H9 (cell line): ENCODE measurements at regions not wholly inside any gene's neighbourhood (a gene's known extent, or its start where the extent isn't known, plus 50 kb on each side); places are given as distances from the start of the nearest gene placed in this dataset.

ENCODE experiments used
- DNase-seq: peaks from one replicate; pipeline ENCODE4 v3.0.0-alpha.2; 2017
- H2AFZ ChIP-seq: one replicate; pipeline ENCODE4 v1.6.1; 2013; ENCODE audit warnings: mild to moderate bottlenecking, low read length, control low read depth, moderate library complexity
- H2AK5ac ChIP-seq: 2 replicates; pipeline ENCODE4 v1.6.1; 2013; ENCODE audit warnings: low read length, control low read depth, mixed read lengths; ENCODE audit not compliant: insufficient read length
- H2BK120ac ChIP-seq: one replicate; pipeline ENCODE4 v1.6.1; 2013; ENCODE audit warnings: low read depth, mild to moderate bottlenecking, low read length, control low read depth, inconsistent platforms; ENCODE audit not compliant: poor library complexity, severe bottlenecking
- H2BK12ac ChIP-seq: 2 replicates; pipeline ENCODE4 v1.6.1; 2013; ENCODE audit warnings: low read length, control low read depth, mixed read lengths, low read depth; ENCODE audit not compliant: insufficient read length
- H2BK15ac ChIP-seq: 2 replicates; pipeline ENCODE4 v1.6.1; 2013; ENCODE audit warnings: low read depth, low read length, control low read depth
- H2BK20ac ChIP-seq: one replicate; pipeline ENCODE4 v1.6.1; 2013; ENCODE audit warnings: low read depth, mild to moderate bottlenecking, low read length, control low read depth, inconsistent platforms; ENCODE audit not compliant: poor library complexity, severe bottlenecking
- H2BK5ac ChIP-seq: 2 replicates; pipeline ENCODE4 v1.6.1; 2013; ENCODE audit warnings: low read length, control low read depth, mixed read lengths; ENCODE audit not compliant: insufficient read length
- H3K14ac ChIP-seq: 2 replicates; pipeline ENCODE4 v1.6.1; 2013; ENCODE audit warnings: low read length, control low read depth; ENCODE audit not compliant: insufficient read depth
- H3K18ac ChIP-seq: 2 replicates; pipeline ENCODE4 v1.6.1; 2013; ENCODE audit warnings: low read depth, mild to moderate bottlenecking, mixed read lengths, low read length, control low read depth; ENCODE audit not compliant: insufficient read length
- H3K23ac ChIP-seq: 2 replicates; pipeline ENCODE4 v1.6.1; 2013; ENCODE audit warnings: low read length, control low read depth, mixed read lengths, low read depth; ENCODE audit not compliant: insufficient read length
- H3K23me2 ChIP-seq: 2 replicates; pipeline ENCODE4 v1.6.1; 2013; ENCODE audit warnings: low read depth, mild to moderate bottlenecking, mixed read lengths, low read length, control low read depth; ENCODE audit not compliant: insufficient read length, poor library complexity, severe bottlenecking
- H3K27ac ChIP-seq: 2 replicates; pipeline ENCODE4 v1.5.1; 2013; ENCODE audit warnings: low read length, control low read depth, mixed read lengths, low read depth; ENCODE audit not compliant: insufficient read length
- H3K27me3 ChIP-seq: 2 replicates; pipeline ENCODE4 v1.6.1; 2013; ENCODE audit warnings: low read length, control low read depth, inconsistent platforms; ENCODE audit not compliant: insufficient read depth
- H3K4ac ChIP-seq: 2 replicates; pipeline ENCODE4 v1.6.1; 2013; ENCODE audit warnings: low read depth, mild to moderate bottlenecking, control low read depth, inconsistent platforms, low read length, moderate library complexity
- H3K4me1 ChIP-seq: 2 replicates; pipeline ENCODE4 v1.6.1; 2013; ENCODE audit warnings: low read length, control low read depth, inconsistent platforms; ENCODE audit not compliant: insufficient read depth
- H3K4me2 ChIP-seq: 2 replicates; pipeline ENCODE4 v1.6.1; 2013; ENCODE audit warnings: low read length, control low read depth, mixed read lengths; ENCODE audit not compliant: insufficient read length, insufficient read depth
- H3K56ac ChIP-seq: 2 replicates; pipeline ENCODE4 v1.6.1; 2013; ENCODE audit warnings: low read depth, mild to moderate bottlenecking, mixed read lengths, low read length, control low read depth; ENCODE audit not compliant: insufficient read length
- H3K79me1 ChIP-seq: 2 replicates; pipeline ENCODE4 v1.6.1; 2013; ENCODE audit warnings: low read depth, mild to moderate bottlenecking, moderate library complexity, low read length, control low read depth, inconsistent platforms; ENCODE audit not compliant: insufficient read depth, poor library complexity, severe bottlenecking
- H3K79me2 ChIP-seq: 2 replicates; pipeline ENCODE4 v1.6.1; 2013; ENCODE audit warnings: low read length, control low read depth, inconsistent platforms; ENCODE audit not compliant: insufficient read depth
- H3K9ac ChIP-seq: 2 replicates; pipeline ENCODE4 v1.6.1; 2013; ENCODE audit warnings: low read length, control low read depth, mixed read lengths; ENCODE audit not compliant: insufficient read length; ENCODE audit errors: extremely low read depth
- H3K9me3 ChIP-seq: one replicate; pipeline ENCODE4 v1.6.1; 2013; ENCODE audit warnings: low read depth, low read length, inconsistent platforms; ENCODE audit not compliant: control insufficient read depth
- H3T11ph ChIP-seq: one replicate; pipeline ENCODE4 v1.6.1; 2013; ENCODE audit warnings: mild to moderate bottlenecking, low read length, control low read depth, inconsistent platforms
- H4K20me1 ChIP-seq: one replicate; pipeline ENCODE4 v1.6.1; 2013; ENCODE audit not compliant: control insufficient read depth, insufficient read length, insufficient read depth
- H4K5ac ChIP-seq: 2 replicates; pipeline ENCODE4 v1.6.1; 2013; ENCODE audit warnings: low read depth, mild to moderate bottlenecking, mixed read lengths, low read length, control low read depth; ENCODE audit not compliant: insufficient read length
- H4K8ac ChIP-seq: replicated peaks from 2 replicates; pipeline ENCODE4 v1.6.1; 2013; ENCODE audit warnings: low read length, control low read depth, mixed read lengths, low read depth; ENCODE audit not compliant: insufficient read length
- H4K91ac ChIP-seq: 2 replicates; pipeline ENCODE4 v1.6.1; 2013; ENCODE audit warnings: low read depth, mild to moderate bottlenecking, moderate library complexity, mixed read lengths, low read length, control low read depth; ENCODE audit not compliant: insufficient read length
- H3K27ac Mint-ChIP-seq, 3 experiments: 2 replicates in 2 of 3; 3 replicates in 1 of 3; pipeline ENCODE4 v1.8.0; 2020 to 2021; ENCODE audit warnings: mixed read lengths in 3 of 3, mild to moderate bottlenecking in 1 of 3, moderate library complexity in 1 of 3
- H3K27me3 Mint-ChIP-seq: 2 replicates; pipeline ENCODE4 v1.8.0; 2021; ENCODE audit warnings: low read depth, mild to moderate bottlenecking, moderate library complexity, mixed read lengths
- H3K36me3 Mint-ChIP-seq, 3 experiments: 2 replicates in 2 of 3; 3 replicates in 1 of 3; pipeline ENCODE4 v1.8.0; 2020 to 2021; ENCODE audit warnings: low read depth in 3 of 3, mixed read lengths in 3 of 3; ENCODE audit not compliant: insufficient read depth in 1 of 3
- H3K4me1 Mint-ChIP-seq, 2 experiments: 2 replicates each; pipeline ENCODE4 v1.8.0; 2020; ENCODE audit warnings: mixed read lengths in 2 of 2
- H3K4me3 Mint-ChIP-seq, 2 experiments: 2 replicates in 1 of 2; 3 replicates in 1 of 2; pipeline ENCODE4 v1.8.0; 2020 to 2021; ENCODE audit warnings: mild to moderate bottlenecking in 2 of 2, mixed read lengths in 2 of 2, moderate library complexity in 1 of 2
- H3K9me3 Mint-ChIP-seq, 2 experiments: 2 replicates in 1 of 2; 3 replicates in 1 of 2; pipeline ENCODE4 v1.8.0; 2020; ENCODE audit warnings: mild to moderate bottlenecking in 2 of 2, mixed read lengths in 2 of 2, moderate library complexity in 1 of 2
- CTCF ChIP-seq: fragments of 200-600 bp; sonication (generic); conservative IDR thresholded peaks from 3 replicates; pipeline ENCODE4 v1.8.0; 2021; ENCODE audit warnings: antibody characterized with exemption, mild to moderate bottlenecking
- WGBS: extraction: QIAGEN DNeasy Blood & Tissue Kit; methylation state at CpG from one replicate; pipeline ENCODE4 v1.1.7; 2013; ENCODE audit warnings: missing lambda C conversion rate, low lambda C conversion rate, mixed read lengths; ENCODE audit not compliant: insufficient read length; ENCODE audit errors: extremely low coverage; 5-methylcytosine and 5-hydroxymethylcytosine counted together

DNA sequence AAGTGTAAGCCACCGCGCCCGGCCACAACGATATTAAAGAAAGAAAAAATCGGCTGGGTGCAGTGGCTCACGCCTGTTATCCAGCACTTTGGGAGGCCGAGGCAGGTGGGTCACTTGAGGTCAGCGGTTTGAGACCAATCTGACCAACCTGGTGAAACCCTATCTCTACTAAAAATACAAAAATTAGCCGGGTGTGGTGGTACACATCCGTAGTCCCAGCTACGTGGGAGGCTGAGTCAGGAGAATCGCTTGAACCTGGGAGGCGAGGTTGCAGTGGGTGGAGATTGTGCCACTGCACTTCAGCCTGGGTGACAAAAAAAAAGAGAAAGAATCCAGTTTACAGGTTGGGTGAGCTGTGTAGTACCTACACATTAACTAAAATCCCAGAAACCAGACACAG lies 99.9 kb upstream of the CACNA1A start:
- no peak overlapping the region for H2BK12ac ChIP-seq
- H3K56ac ChIP-seq, result no peak overlapping the region
- H3K79me1 ChIP-seq, result no peaks in the 10 kb centered on the region
- H3K9me3 ChIP-seq, result no peaks in the 10 kb centered on the region
- Mint-ChIP-seq H3K27ac (no peak overlapping the region), H3K4me1 (peaks cover 19 to 21% of the 10 kb centered on the region in 2 experiments), H3K4me3 (no peak overlapping the region), H3K36me3 (no peaks in the 10 kb centered on the region), H3K9me3 (peaks cover 0 to 2% of the 10 kb centered on the region in 2 experiments; a peak in 2 of 5 replicates), H3K27me3 (no peaks in the 10 kb centered on the region; the same call in 1 of the 2 replicates)
- no peak overlapping the region for H3K4me2 ChIP-seq
- no peak overlapping the region for H2BK120ac ChIP-seq
- H3K27me3 ChIP-seq, result no peaks in the 10 kb centered on the region
- no peak overlapping the region for H2BK5ac ChIP-seq
- no peaks in the 10 kb centered on the region for H3K23me2 ChIP-seq
- H3K79me2 ChIP-seq, result no peaks in the 10 kb centered on the region
- H2BK20ac ChIP-seq, result no peak overlapping the region
- no peak overlapping the region for H2AK5ac ChIP-seq
- H4K91ac ChIP-seq, result no peak overlapping the region
- no peak overlapping the region for H3K4ac ChIP-seq
- no peak overlapping the region for H4K8ac ChIP-seq
- H4K5ac ChIP-seq, result no peak overlapping the region
- no CpG with 5 or more reads among the region's 13 CpGs for WGBS
- H3K27ac ChIP-seq, result no peak overlapping the region
- H2BK15ac ChIP-seq, result no peak overlapping the region
- no peaks in the 10 kb centered on the region; the same call in 1 of the 2 replicates for H3K4me1 ChIP-seq
- TF ChIP-seq CTCF, result no peak
- H3K23ac ChIP-seq, result no peak overlapping the region
- H3K14ac ChIP-seq, result no peak overlapping the region
- H3K18ac ChIP-seq, result no peak overlapping the region
- no peak for DNase-seq
- no peak overlapping the region for H3K9ac ChIP-seq
- H2AFZ ChIP-seq, result no peak overlapping the region
- H4K20me1 ChIP-seq, result no peaks in the 10 kb centered on the region
- no peak overlapping the region for H3T11ph ChIP-seq
